CD14-positive monocyte (primary cell): ENCODE measurements at regions not wholly inside any gene's neighbourhood (a gene's known extent, or its start where the extent isn't known, plus 50 kb on each side); places are given as distances from the start of the nearest gene placed in this dataset.
A peak's percentile ranks its signal among the peaks of the same experiment; 100 is the strongest.

Experiments used
- DNase-seq, 3 donors: peaks; one replicate each; pipeline ENCODE4 v3.0.0-alpha.2; 2011 to 2022
- H2AFZ ChIP-seq: 2 replicates; pipeline ENCODE4 v1.6.0; 2012; ENCODE audit warnings: mild to moderate bottlenecking, low read depth, low read length, inconsistent platforms; ENCODE audit not compliant: insufficient read depth, poor library complexity, severe bottlenecking
- H3K27ac ChIP-seq, 2 donors: 1 replicate in 1 of 2; 2 replicates in 1 of 2; pipeline ENCODE4 v1.5.1; 2012 to 2013; ENCODE audit warnings: low read length in 2 of 2, control low read depth in 1 of 2, inconsistent platforms in 1 of 2, low read depth in 1 of 2, mild to moderate bottlenecking in 1 of 2
- H3K27me3 ChIP-seq, 2 donors: one replicate each; pipeline versions ENCODE4 v1.6.0 to v1.6.1; 2011 to 2013; ENCODE audit warnings: low read length in 2 of 2; ENCODE audit not compliant: control insufficient read depth in 2 of 2, insufficient read depth in 2 of 2
- H3K36me3 ChIP-seq, 2 donors: replicated peaks in 1 of 2; 1 replicate in 1 of 2; 2 replicates in 1 of 2; pipeline versions ENCODE4 v1.5.1 to v1.6.1; 2012 to 2013; ENCODE audit warnings: low read length in 2 of 2, control low read depth in 1 of 2, inconsistent platforms in 1 of 2, mild to moderate bottlenecking in 1 of 2; ENCODE audit not compliant: insufficient read depth in 2 of 2, control insufficient read depth in 1 of 2
- H3K4me1 ChIP-seq, 2 donors: 1 replicate in 1 of 2; 2 replicates in 1 of 2; pipeline versions ENCODE4 v1.5.1 to v1.6.1; 2012 to 2013; ENCODE audit warnings: low read length in 2 of 2, control low read depth in 1 of 2, inconsistent platforms in 1 of 2, mild to moderate bottlenecking in 1 of 2, moderate library complexity in 1 of 2; ENCODE audit not compliant: insufficient read depth in 2 of 2, control insufficient read depth in 1 of 2
- H3K4me2 ChIP-seq: replicated peaks from 2 replicates; pipeline ENCODE3; 2012; ENCODE audit warnings: low read length, moderate library complexity, mild to moderate bottlenecking; ENCODE audit not compliant: poor library complexity, severe bottlenecking; ENCODE audit errors: extremely low read depth
- H3K4me3 ChIP-seq, 3 experiments: fragments of 200-600 bp in 1 of 3; sonication (generic) in 1 of 3; replicated peaks in 1 of 3; 1 replicate in 2 of 3; 2 replicates in 1 of 3; pipeline ENCODE4 v1.5.1; 2011 to 2013; ENCODE audit warnings: low read length in 3 of 3, mild to moderate bottlenecking in 3 of 3, control low read depth in 2 of 3, low read depth in 2 of 3, inconsistent platforms in 1 of 3, moderate library complexity in 1 of 3
- H3K79me2 ChIP-seq: 2 replicates; pipeline ENCODE4 v1.6.0; 2012; ENCODE audit warnings: mild to moderate bottlenecking, control low read depth, inconsistent platforms, low read length, moderate library complexity; ENCODE audit not compliant: insufficient read depth
- H3K9ac ChIP-seq: 2 replicates; pipeline ENCODE4 v1.6.0; 2017; ENCODE audit warnings: low read length, mild to moderate bottlenecking; ENCODE audit not compliant: insufficient read depth, poor library complexity, severe bottlenecking
- H3K9me3 ChIP-seq, 2 donors: replicated peaks in 1 of 2; 1 replicate in 1 of 2; 2 replicates in 1 of 2; pipeline versions ENCODE4 v1.5.1 to v1.6.1; 2012 to 2013; ENCODE audit warnings: low read length in 2 of 2, control low read depth in 1 of 2; ENCODE audit not compliant: control insufficient read depth in 1 of 2, insufficient read depth in 1 of 2
- H4K20me1 ChIP-seq: 2 replicates; pipeline ENCODE4 v1.6.0; 2012; ENCODE audit warnings: mild to moderate bottlenecking, low read length, control low read depth, moderate library complexity; ENCODE audit not compliant: insufficient read depth
- H3K27ac Mint-ChIP-seq, 7 donors: one replicate each; pipeline ENCODE4 v1.8.0; 2020; ENCODE audit warnings: mild to moderate bottlenecking in 7 of 7, mixed read lengths in 7 of 7, moderate library complexity in 6 of 7, inconsistent platforms in 2 of 7
- H3K27me3 Mint-ChIP-seq, 3 donors: one replicate each; pipeline ENCODE4 v1.8.0; 2021 to 2022; ENCODE audit warnings: low read depth in 3 of 3, mild to moderate bottlenecking in 3 of 3, mixed read lengths in 3 of 3, moderate library complexity in 3 of 3, inconsistent platforms in 1 of 3
- H3K36me3 Mint-ChIP-seq, 2 donors: one replicate each; pipeline ENCODE4 v1.8.0; 2020; ENCODE audit warnings: mixed read lengths in 2 of 2, inconsistent platforms in 1 of 2, mild to moderate bottlenecking in 1 of 2
- H3K4me1 Mint-ChIP-seq: one replicate; pipeline ENCODE4 v1.8.0; 2020; ENCODE audit warnings: mild to moderate bottlenecking, mixed read lengths
- H3K4me3 Mint-ChIP-seq, 2 donors: one replicate each; pipeline ENCODE4 v1.8.0; 2020; ENCODE audit warnings: mild to moderate bottlenecking in 2 of 2, mixed read lengths in 2 of 2, moderate library complexity in 1 of 2
- H3K9me3 Mint-ChIP-seq, 7 donors: one replicate each; pipeline ENCODE4 v1.8.0; 2020 to 2022; ENCODE audit warnings: mixed read lengths in 7 of 7, mild to moderate bottlenecking in 6 of 7, moderate library complexity in 6 of 7, inconsistent platforms in 2 of 7
- WGBS: methylation state at CpG from one replicate; pipeline ENCODE4 v1.1.5; 2013; ENCODE audit warnings: missing lambda C conversion rate; ENCODE audit not compliant: insufficient coverage; 5-methylcytosine and 5-hydroxymethylcytosine counted together
- intact Hi-C, 2 donors: fragments of 100-400 bp; cut with micrococcal nuclease; formaldehyde crosslinking; loops; one replicate each; pipeline versions ENCODE4 v1.15.0 to v1.15.1; 2023
- TF ChIP-seq, protein P1 (sequence below): fragments of 200-600 bp; IDR thresholded peaks from one replicate; pipeline ENCODE4 v1.8.0; 2022; ENCODE audit warnings: antibody characterized with exemption, mild to moderate bottlenecking

DNA sequence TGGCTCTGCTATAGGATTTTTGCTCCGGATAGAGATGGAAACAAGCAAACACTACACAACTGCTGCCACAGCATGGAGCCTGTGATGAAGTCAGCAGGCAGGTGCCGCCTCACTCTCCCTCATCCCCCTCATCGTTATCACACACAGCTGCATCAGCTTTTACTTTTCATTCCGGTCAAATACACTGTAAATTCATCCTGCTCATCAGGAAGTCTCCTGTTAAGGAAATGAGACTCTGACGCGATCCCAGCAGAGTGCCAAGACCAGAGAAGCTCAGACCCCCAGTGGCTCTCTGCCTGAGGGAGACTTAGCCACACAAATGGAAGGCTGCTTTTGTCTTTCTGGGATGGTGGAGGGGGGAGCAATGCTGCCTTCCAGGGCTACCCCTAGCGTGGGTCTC lies 270.2 kb downstream of the ELAVL2 start:
- Histone ChIP-seq H3K79me2 (no peaks in the 10 kb centered on the region), H2AFZ (no peak overlapping the region), H3K9ac (no peak overlapping the region), H3K27me3 (no peaks in the 10 kb centered on the region), H3K4me3 (no peak overlapping the region), H4K20me1 (no peaks in the 10 kb centered on the region), H3K4me1 (no peaks in the 10 kb centered on the region), H3K36me3 (no peaks in the 10 kb centered on the region), H3K4me2 (no peak overlapping the region), H3K27ac (no peak overlapping the region), H3K9me3 (no peaks in the 10 kb centered on the region)
- 39% methylated on average over 3 of the region's 7 CpGs for WGBS
- H3K36me3 Mint-ChIP-seq, result no peaks in the 10 kb centered on the region
- H3K4me1 Mint-ChIP-seq, result no peaks in the 10 kb centered on the region
- no peaks in the 10 kb centered on the region for H3K27me3 Mint-ChIP-seq
- intact Hi-C loops, result no loop called here
- TF ChIP-seq, protein P1, sequence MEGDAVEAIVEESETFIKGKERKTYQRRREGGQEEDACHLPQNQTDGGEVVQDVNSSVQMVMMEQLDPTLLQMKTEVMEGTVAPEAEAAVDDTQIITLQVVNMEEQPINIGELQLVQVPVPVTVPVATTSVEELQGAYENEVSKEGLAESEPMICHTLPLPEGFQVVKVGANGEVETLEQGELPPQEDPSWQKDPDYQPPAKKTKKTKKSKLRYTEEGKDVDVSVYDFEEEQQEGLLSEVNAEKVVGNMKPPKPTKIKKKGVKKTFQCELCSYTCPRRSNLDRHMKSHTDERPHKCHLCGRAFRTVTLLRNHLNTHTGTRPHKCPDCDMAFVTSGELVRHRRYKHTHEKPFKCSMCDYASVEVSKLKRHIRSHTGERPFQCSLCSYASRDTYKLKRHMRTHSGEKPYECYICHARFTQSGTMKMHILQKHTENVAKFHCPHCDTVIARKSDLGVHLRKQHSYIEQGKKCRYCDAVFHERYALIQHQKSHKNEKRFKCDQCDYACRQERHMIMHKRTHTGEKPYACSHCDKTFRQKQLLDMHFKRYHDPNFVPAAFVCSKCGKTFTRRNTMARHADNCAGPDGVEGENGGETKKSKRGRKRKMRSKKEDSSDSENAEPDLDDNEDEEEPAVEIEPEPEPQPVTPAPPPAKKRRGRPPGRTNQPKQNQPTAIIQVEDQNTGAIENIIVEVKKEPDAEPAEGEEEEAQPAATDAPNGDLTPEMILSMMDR, result no peak
- no peak for DNase-seq
- H3K27ac Mint-ChIP-seq, result no peak overlapping the region
- peaks cover 0 to 15% (median 0%) of the 10 kb centered on the region in 7 donors for H3K9me3 Mint-ChIP-seq
- H3K4me3 Mint-ChIP-seq, result no peak overlapping the region

DNA sequence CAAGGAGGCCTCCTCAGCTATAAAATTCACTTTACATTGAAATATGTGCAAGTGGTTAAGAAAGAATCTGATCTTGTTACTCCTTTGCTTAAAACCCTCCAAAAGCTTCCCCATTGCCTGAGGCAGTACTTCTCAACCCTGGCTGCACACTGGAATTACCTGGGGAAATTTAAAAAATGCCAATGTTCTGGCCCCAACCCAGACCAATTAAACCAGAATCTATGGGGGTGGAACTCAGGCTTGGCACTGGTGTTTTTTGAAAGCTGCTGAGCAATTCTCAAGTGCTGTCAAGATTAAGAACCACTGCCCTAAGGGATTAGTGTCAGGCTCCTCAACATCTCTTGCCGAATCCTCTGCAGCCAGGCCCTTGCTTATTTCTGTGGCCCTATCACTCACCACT lies 269.6 kb downstream of the ELAVL2 start:
- Histone ChIP-seq H3K4me3 (no peak overlapping the region), H3K79me2 (no peaks in the 10 kb centered on the region), H4K20me1 (no peaks in the 10 kb centered on the region), H3K9me3 (no peaks in the 10 kb centered on the region), H2AFZ (no peak overlapping the region), H3K4me2 (no peak overlapping the region), H3K9ac (no peak overlapping the region), H3K27ac (no peak overlapping the region), H3K27me3 (no peaks in the 10 kb centered on the region), H3K36me3 (no peaks in the 10 kb centered on the region), H3K4me1 (no peaks in the 10 kb centered on the region)
- WGBS, result 71% methylated on average over 1 of the region's 1 CpG
- TF ChIP-seq, protein P1, result no peak
- Mint-ChIP-seq H3K36me3 (no peaks in the 10 kb centered on the region), H3K4me1 (no peaks in the 10 kb centered on the region), H3K4me3 (no peak overlapping the region), H3K27me3 (no peaks in the 10 kb centered on the region), H3K9me3 (peaks cover 0 to 15% (median 0%) of the 10 kb centered on the region in 7 donors), H3K27ac (peak overlapping the region in 1 of 7 donors; percentile 9)
- DNase-seq, result no peak
- intact Hi-C loops, result no loop called here
